B cell (primary cell): ENCODE measurements at regions not wholly inside any gene's neighbourhood (a gene's known extent, or its start where the extent isn't known, plus 50 kb on each side); places are given as distances from the start of the nearest gene placed in this dataset.

ENCODE experiments used
- ATAC-seq: fragments of 200-7000 bp; cut with Tn5 transposase; one replicate; pipeline ENCODE4 v1.10.0; 2021; ENCODE audit warnings: low read depth, mild to moderate bottlenecking, moderate number of reproducible peaks, moderate library complexity
- CTCF ChIA-PET: fragments of 350-600 bp; sonication (Branson Sonifier 250); formaldehyde crosslinking; loops from one replicate; lab custom pipeline; 2021; ENCODE audit warnings: antibody characterized with exemption, inconsistent platforms; lab: Charles Lee
- POLR2A ChIA-PET: fragments of 350-600 bp; sonication (Branson Sonifier 250); formaldehyde crosslinking; loops from one replicate; lab custom pipeline; 2021; ENCODE audit warnings: antibody characterized with exemption; lab: Charles Lee
- DNase-seq: peaks from one replicate; pipeline ENCODE4 v3.0.0; 2013
- H2AFZ ChIP-seq: 2 replicates; pipeline ENCODE4 v1.6.1; 2012; ENCODE audit warnings: mild to moderate bottlenecking, low read depth, low read length; ENCODE audit not compliant: insufficient read depth, poor library complexity, severe bottlenecking
- H3K27ac ChIP-seq, 2 donors: 1 replicate in 1 of 2; 2 replicates in 1 of 2; pipeline ENCODE4 v1.5.1; 2012 to 2013; ENCODE audit warnings: low read length in 2 of 2, mild to moderate bottlenecking in 2 of 2, moderate library complexity in 1 of 2
- H3K27me3 ChIP-seq, 4 experiments: fragments of 200-600 bp in 1 of 4; sonication (generic) in 1 of 4; replicated peaks in 1 of 4; 1 replicate in 2 of 4; 2 replicates in 2 of 4; pipeline versions ENCODE4 v1.6.1 to v1.7.0; 2013 to 2016; ENCODE audit warnings: low read length in 3 of 4, mild to moderate bottlenecking in 2 of 4, mixed read lengths in 1 of 4, moderate library complexity in 1 of 4; ENCODE audit not compliant: insufficient read depth in 4 of 4, control insufficient read depth in 3 of 4; ENCODE audit errors: control extremely low read depth in 1 of 4
- H3K36me3 ChIP-seq, 2 experiments: replicated peaks in 1 of 2; 1 replicate in 1 of 2; 2 replicates in 1 of 2; pipeline versions ENCODE4 v1.6.1 to v1.7.1; 2013; ENCODE audit warnings: low read length in 1 of 2; ENCODE audit not compliant: insufficient read depth in 2 of 2, control insufficient read depth in 1 of 2; ENCODE audit errors: control extremely low read depth in 1 of 2, extremely low read depth in 1 of 2
- H3K4me1 ChIP-seq, 2 donors: fragments of 200-600 bp in 1 of 2; sonication (generic) in 1 of 2; 1 replicate in 1 of 2; 2 replicates in 1 of 2; pipeline versions ENCODE4 v1.5.1 to v1.6.1; 2013 to 2017; ENCODE audit warnings: low read length in 2 of 2; ENCODE audit not compliant: control insufficient read depth in 2 of 2, insufficient read depth in 2 of 2
- H3K4me2 ChIP-seq: replicated peaks from 2 replicates; pipeline ENCODE3; 2012; ENCODE audit warnings: mild to moderate bottlenecking, low read depth, low read length; ENCODE audit not compliant: poor library complexity, severe bottlenecking
- H3K4me3 ChIP-seq, 5 experiments: fragments of 200-600 bp in 1 of 5; sonication (generic) in 1 of 5; 1 replicate in 3 of 5; 2 replicates in 2 of 5; pipeline versions ENCODE4 v1.5.1 to v1.7.0; 2011 to 2016; ENCODE audit warnings: low read length in 4 of 5, mild to moderate bottlenecking in 4 of 5, low read depth in 2 of 5, control low read depth in 1 of 5, moderate library complexity in 1 of 5; ENCODE audit not compliant: insufficient read depth in 1 of 5; ENCODE audit errors: control extremely low read depth in 1 of 5, extremely low read depth in 1 of 5
- H3K79me2 ChIP-seq: fragments of 200-600 bp; sonication (generic); one replicate; pipeline ENCODE4 v1.6.0; 2016; ENCODE audit warnings: low read length; ENCODE audit not compliant: control insufficient read depth, insufficient read depth
- H3K9ac ChIP-seq: fragments of 200-600 bp; sonication (generic); 2 replicates; pipeline ENCODE4 v1.6.1; 2017; ENCODE audit warnings: mild to moderate bottlenecking, low read length, moderate library complexity
- H3K9me3 ChIP-seq, 3 donors: one replicate each; pipeline versions ENCODE4 v1.6.1 to v1.7.1; 2013; ENCODE audit warnings: low read length in 2 of 3; ENCODE audit not compliant: control insufficient read depth in 2 of 3, insufficient read depth in 1 of 3; ENCODE audit errors: control extremely low read depth in 1 of 3
- H4K20me1 ChIP-seq: 2 replicates; pipeline ENCODE4 v1.6.0; 2012; ENCODE audit warnings: mild to moderate bottlenecking, low read length; ENCODE audit not compliant: insufficient read depth, control insufficient read depth, poor library complexity, severe bottlenecking
- H3K27ac Mint-ChIP-seq: one replicate; pipeline ENCODE4 v1.8.0; 2021; ENCODE audit warnings: mixed read lengths
- H3K27me3 Mint-ChIP-seq: one replicate; pipeline ENCODE4 v1.8.0; 2021; ENCODE audit warnings: mixed read lengths
- H3K4me1 Mint-ChIP-seq: one replicate; pipeline ENCODE4 v1.8.0; 2021; ENCODE audit warnings: mixed read lengths
- H3K4me3 Mint-ChIP-seq: one replicate; pipeline ENCODE4 v1.8.0; 2021; ENCODE audit warnings: mixed read lengths
- H3K9me3 Mint-ChIP-seq: one replicate; pipeline ENCODE4 v1.8.0; 2022; ENCODE audit warnings: mixed read lengths; ENCODE audit not compliant: insufficient read depth
- CTCF ChIP-seq: fragments of 200-600 bp; IDR thresholded peaks from one replicate; pipeline ENCODE4 v1.8.0; 2022; ENCODE audit warnings: antibody characterized with exemption, mild to moderate bottlenecking
- EZH2 ChIP-seq: IDR thresholded peaks from 2 replicates; pipeline ENCODE4 v1.6.1; 2012; ENCODE audit warnings: borderline replicate concordance, low read depth, mild to moderate bottlenecking, moderate library complexity, low read length; ENCODE audit not compliant: insufficient read depth, poor library complexity, severe bottlenecking
- WGBS: methylation state at CpG from one replicate; pipeline ENCODE4 v1.1.5; 2013; ENCODE audit warnings: missing lambda C conversion rate; ENCODE audit not compliant: insufficient coverage; 5-methylcytosine and 5-hydroxymethylcytosine counted together
- intact Hi-C: fragments of 100-400 bp; cut with micrococcal nuclease; formaldehyde crosslinking; loops from one replicate; pipeline ENCODE4 v1.10.0; 2022

- Histone ChIP-seq H3K4me3 (no peak overlapping the region), H3K36me3 (no peaks in the 10 kb centered on the region), H3K79me2 (no peaks in the 10 kb centered on the region), H4K20me1 (no peaks in the 10 kb centered on the region), H3K4me2 (no peak overlapping the region), H3K27ac (no peak overlapping the region), H3K9ac (no peak overlapping the region), H3K9me3 (no peaks in the 10 kb centered on the region), H2AFZ (no peak overlapping the region), H3K4me1 (no peaks in the 10 kb centered on the region), H3K27me3 (no peaks in the 10 kb centered on the region)
- ChIA-PET CTCF (interaction anchor here (0.7 kb wide), 1 partner anchor 1301 kb away, joined by 3 read pairs; no protein-coding TSS in a partner anchor), POLR2A (no interaction called here)
- Mint-ChIP-seq H3K4me3 (no peak overlapping the region), H3K9me3 (no peaks in the 10 kb centered on the region), H3K4me1 (no peaks in the 10 kb centered on the region), H3K27ac (no peak overlapping the region), H3K27me3 (no peaks in the 10 kb centered on the region)
- DNase-seq: no peak
- TF ChIP-seq CTCF (no peak), EZH2 (no peak)
- no CpG with 5 or more reads among the region's 1 CpG for WGBS
- intact Hi-C loops: no loop called here
- no peak for ATAC-seq
These were observed 434.5 kb upstream of the OLFM3 start for GRCh38 chr1:102431253-102431652.

- POLR2A ChIA-PET: no interaction called here
- no peak overlapping the region for H3K4me2 ChIP-seq
- DNase-seq (no peak), ATAC-seq (no peak)
- no peaks in the 10 kb centered on the region for H3K79me2 ChIP-seq
- H3K9me3 ChIP-seq: no peaks in the 10 kb centered on the region
- no peak overlapping the region for H3K9ac ChIP-seq
- no peaks in the 10 kb centered on the region for H4K20me1 ChIP-seq
- no CpG with 5 or more reads among the region's 1 CpG for WGBS
- no peaks in the 10 kb centered on the region for H3K27me3 ChIP-seq
- H3K4me3 Mint-ChIP-seq: no peak overlapping the region
- CTCF ChIA-PET: no interaction called here
- H3K4me3 ChIP-seq: no peak overlapping the region
- H3K27ac ChIP-seq: no peak overlapping the region
- H2AFZ ChIP-seq: no peak overlapping the region
- H3K9me3 Mint-ChIP-seq: no peaks in the 10 kb centered on the region
- TF ChIP-seq CTCF (no peak), EZH2 (no peak)
- no peaks in the 10 kb centered on the region for H3K4me1 ChIP-seq
- H3K27me3 Mint-ChIP-seq: no peaks in the 10 kb centered on the region
- H3K4me1 Mint-ChIP-seq: no peaks in the 10 kb centered on the region
- intact Hi-C loops: no loop called here
- H3K36me3 ChIP-seq: no peaks in the 10 kb centered on the region
- H3K27ac Mint-ChIP-seq: no peak overlapping the region
These were observed 423.3 kb upstream of the OLFM3 start for GRCh38 chr1:102420034-102420433.
